Stimulated activated memory B cell treated with anti-CD40 and anti-IgM and Interleukin-4, amounts not matched to agents 10 μg/mL and 1 μg/mL and 100 μg/mL, for 72 hours (primary cell): ENCODE measurements at regions not wholly inside any gene's neighbourhood (a gene's known extent, or its start where the extent isn't known, plus 50 kb on each side); places are given as distances from the start of the nearest gene placed in this dataset.
"Not testable (repeated sequence)": the region's sequence is repeated elsewhere in the genome, so short reads cannot be mapped to it uniquely, and the experiment has no call there.

Experiments used
- ATAC-seq: fragments of 150-1000 bp; cut with Tn5 transposase; 2 replicates; pipeline ENCODE4 v1.10.0; 2021
- H3K27ac Mint-ChIP-seq: one replicate; pipeline ENCODE4 v1.8.0; 2022; ENCODE audit warnings: mild to moderate bottlenecking, mixed read lengths
- H3K27me3 Mint-ChIP-seq: one replicate; pipeline ENCODE4 v1.8.0; 2022; ENCODE audit warnings: mixed read lengths
- H3K36me3 Mint-ChIP-seq: one replicate; pipeline ENCODE4 v1.8.0; 2022; ENCODE audit warnings: mixed read lengths
- H3K4me1 Mint-ChIP-seq: one replicate; pipeline ENCODE4 v1.8.0; 2022; ENCODE audit warnings: mixed read lengths
- H3K4me3 Mint-ChIP-seq: one replicate; pipeline ENCODE4 v1.8.0; 2022; ENCODE audit warnings: mild to moderate bottlenecking, moderate library complexity, mixed read lengths
- H3K9me3 Mint-ChIP-seq: one replicate; pipeline ENCODE4 v1.8.0; 2022; ENCODE audit warnings: mixed read lengths

GRCh38 chr10:37067576-37067975 is 57.8 kb upstream of the ANKRD30A start:
- Mint-ChIP-seq H3K4me1 (no peaks in the 10 kb centered on the region), H3K27ac (no peak overlapping the region), H3K4me3 (no peak overlapping the region), H3K9me3 (peaks cover 10% of the 10 kb centered on the region), H3K27me3 (no peaks in the 10 kb centered on the region), H3K36me3 (no peaks in the 10 kb centered on the region)
- ATAC-seq = no peak

GRCh38 chr10:37062296-37062695 is 63.1 kb upstream of the ANKRD30A start:
- H3K27ac Mint-ChIP-seq, ATAC-seq, H3K27me3 Mint-ChIP-seq, H3K4me3 Mint-ChIP-seq, H3K36me3 Mint-ChIP-seq, H3K9me3 Mint-ChIP-seq, H3K4me1 Mint-ChIP-seq: not testable (repeated sequence)

- Mint-ChIP-seq H3K27ac (no peak overlapping the region), H3K36me3 (no peaks in the 10 kb centered on the region)
Observed at GRCh38 chr10:37057261-37057660, 68.1 kb upstream of the ANKRD30A start.

GRCh38 chr10:37053476-37053875 is 71.9 kb upstream of the ANKRD30A start:
- H3K4me1 Mint-ChIP-seq = no peaks in the 10 kb centered on the region
- no peaks in the 10 kb centered on the region for H3K36me3 Mint-ChIP-seq
- ATAC-seq = no peak
- no peak overlapping the region for H3K4me3 Mint-ChIP-seq
- H3K27me3 Mint-ChIP-seq = no peaks in the 10 kb centered on the region
- H3K9me3 Mint-ChIP-seq = peaks cover 5% of the 10 kb centered on the region
- H3K27ac Mint-ChIP-seq = no peak overlapping the region

More at GRCh38 chr10:37057261-37057660, 68.1 kb upstream of the ANKRD30A start:
- peaks cover 3% of the 10 kb centered on the region for H3K9me3 Mint-ChIP-seq
- ATAC-seq = no peak
- H3K27me3 Mint-ChIP-seq = no peaks in the 10 kb centered on the region
- no peak overlapping the region for H3K4me3 Mint-ChIP-seq
- H3K4me1 Mint-ChIP-seq = no peaks in the 10 kb centered on the region

GRCh38 chr10:37049982-37050381 is 75.4 kb upstream of the ANKRD30A start:
- not testable (repeated sequence) for H3K36me3 Mint-ChIP-seq, H3K4me1 Mint-ChIP-seq, H3K27me3 Mint-ChIP-seq, H3K27ac Mint-ChIP-seq, H3K4me3 Mint-ChIP-seq, ATAC-seq, H3K9me3 Mint-ChIP-seq

GRCh38 chr10:37044319-37044718 is 81.1 kb upstream of the ANKRD30A start:
- not testable (repeated sequence) for H3K27me3 Mint-ChIP-seq, H3K27ac Mint-ChIP-seq, H3K4me1 Mint-ChIP-seq, H3K9me3 Mint-ChIP-seq, H3K4me3 Mint-ChIP-seq, ATAC-seq, H3K36me3 Mint-ChIP-seq

GRCh38 chr10:37035853-37036252 is 89.5 kb upstream of the ANKRD30A start:
- Mint-ChIP-seq H3K36me3 (no peaks in the 10 kb centered on the region), H3K27ac (no peak overlapping the region), H3K27me3 (no peaks in the 10 kb centered on the region), H3K4me3 (no peak overlapping the region), H3K9me3 (peaks cover 8% of the 10 kb centered on the region), H3K4me1 (no peaks in the 10 kb centered on the region)
- no peak for ATAC-seq

- Mint-ChIP-seq H3K9me3 (peaks cover 2% of the 10 kb centered on the region), H3K36me3 (no peaks in the 10 kb centered on the region), H3K27me3 (no peaks in the 10 kb centered on the region), H3K4me3 (no peak overlapping the region), H3K4me1 (no peaks in the 10 kb centered on the region), H3K27ac (no peak overlapping the region)
- ATAC-seq = no peak
Observed at GRCh38 chr10:37015498-37015897, 109.9 kb upstream of the ANKRD30A start.

GRCh38 chr10:37010741-37011140 is 114.7 kb upstream of the ANKRD30A start:
- Mint-ChIP-seq H3K27me3 (no peaks in the 10 kb centered on the region), H3K9me3 (no peaks in the 10 kb centered on the region), H3K27ac (no peak overlapping the region), H3K36me3 (no peaks in the 10 kb centered on the region), H3K4me1 (no peaks in the 10 kb centered on the region), H3K4me3 (no peak overlapping the region)
- no peak for ATAC-seq

- H3K4me1 Mint-ChIP-seq, ATAC-seq, H3K36me3 Mint-ChIP-seq, H3K4me3 Mint-ChIP-seq, H3K9me3 Mint-ChIP-seq, H3K27me3 Mint-ChIP-seq, H3K27ac Mint-ChIP-seq: not testable (repeated sequence)
Observed at GRCh38 chr10:37008276-37008675, 117.1 kb upstream of the ANKRD30A start.

- no peak overlapping the region for H3K4me3 Mint-ChIP-seq
- ATAC-seq = no peak
- no peaks in the 10 kb centered on the region for H3K27me3 Mint-ChIP-seq
- H3K27ac Mint-ChIP-seq = no peak overlapping the region
- H3K36me3 Mint-ChIP-seq = no peaks in the 10 kb centered on the region
- H3K9me3 Mint-ChIP-seq = no peaks in the 10 kb centered on the region
- H3K4me1 Mint-ChIP-seq = no peaks in the 10 kb centered on the region
Observed at GRCh38 chr10:37003126-37003525, 122.3 kb upstream of the ANKRD30A start.

GRCh38 chr10:36995806-36996205 is 129.6 kb upstream of the ANKRD30A start:
- H3K27me3 Mint-ChIP-seq, ATAC-seq, H3K9me3 Mint-ChIP-seq, H3K27ac Mint-ChIP-seq, H3K4me1 Mint-ChIP-seq, H3K36me3 Mint-ChIP-seq, H3K4me3 Mint-ChIP-seq: not testable (repeated sequence)

GRCh38 chr10:36994886-36995285 is 130.5 kb upstream of the ANKRD30A start:
- no peaks in the 10 kb centered on the region for H3K27me3 Mint-ChIP-seq
- no peaks in the 10 kb centered on the region for H3K36me3 Mint-ChIP-seq
- H3K4me3 Mint-ChIP-seq = no peak overlapping the region
- no peak for ATAC-seq
- peaks cover 3% of the 10 kb centered on the region for H3K9me3 Mint-ChIP-seq
- H3K4me1 Mint-ChIP-seq = no peaks in the 10 kb centered on the region
- no peak overlapping the region for H3K27ac Mint-ChIP-seq

GRCh38 chr10:36989233-36989632 is 136.2 kb upstream of the ANKRD30A start:
- H3K27me3 Mint-ChIP-seq = no peaks in the 10 kb centered on the region
- no peaks in the 10 kb centered on the region for H3K36me3 Mint-ChIP-seq
- no peak for ATAC-seq
- H3K4me1 Mint-ChIP-seq = no peaks in the 10 kb centered on the region
- no peaks in the 10 kb centered on the region for H3K9me3 Mint-ChIP-seq
- no peak overlapping the region for H3K27ac Mint-ChIP-seq
- no peak overlapping the region for H3K4me3 Mint-ChIP-seq

- no peak for ATAC-seq
- Mint-ChIP-seq H3K4me3 (no peak overlapping the region), H3K9me3 (peaks cover 2% of the 10 kb centered on the region), H3K4me1 (no peaks in the 10 kb centered on the region), H3K27ac (no peak overlapping the region), H3K27me3 (no peaks in the 10 kb centered on the region), H3K36me3 (no peaks in the 10 kb centered on the region)
Observed at GRCh38 chr10:36946598-36946997, 178.8 kb upstream of the ANKRD30A start.

GRCh38 chr10:36943544-36943943 is 181.9 kb upstream of the ANKRD30A start:
- Mint-ChIP-seq H3K36me3 (no peaks in the 10 kb centered on the region), H3K9me3 (peaks cover 2% of the 10 kb centered on the region), H3K4me1 (no peaks in the 10 kb centered on the region), H3K27ac (no peak overlapping the region), H3K27me3 (no peaks in the 10 kb centered on the region), H3K4me3 (no peak overlapping the region)
- no peak for ATAC-seq

- Mint-ChIP-seq H3K27ac (no peak overlapping the region), H3K36me3 (no peaks in the 10 kb centered on the region), H3K9me3 (peaks cover 2% of the 10 kb centered on the region), H3K4me3 (no peak overlapping the region), H3K27me3 (no peaks in the 10 kb centered on the region), H3K4me1 (no peaks in the 10 kb centered on the region)
- no peak for ATAC-seq
Observed at GRCh38 chr10:36942616-36943015, 182.8 kb upstream of the ANKRD30A start.
